Left lung (tissue), 4 donors: ENCODE measurements at regions not wholly inside any gene's neighbourhood (a gene's known extent, or its start where the extent isn't known, plus 50 kb on each side); places are given as distances from the start of the nearest gene placed in this dataset.
"Not testable (repeated sequence)": the region's sequence is repeated elsewhere in the genome, so short reads cannot be mapped to it uniquely, and the experiment has no call there.

Experiments used
- ATAC-seq: fragments of 200-7000 bp; cut with Tn5 transposase; one replicate; pipeline ENCODE4 v1.9.1; 2020; ENCODE audit warnings: moderate library complexity
- DNase-seq, 4 donors: peaks; one replicate each; pipeline ENCODE4 v3.0.0-alpha.2; 2013 to 2020
- H3K27ac ChIP-seq, 2 donors: fragments of 200-600 bp; sonication (generic) in 1 of 2; one replicate each; pipeline versions ENCODE4 v1.5.0 to v1.8.0; 2020 to 2021
- H3K27me3 ChIP-seq, 2 donors: fragments of 200-600 bp; sonication (generic) in 1 of 2; one replicate each; pipeline versions ENCODE4 v1.5.0 to v1.8.0; 2020 to 2021
- H3K36me3 ChIP-seq, 2 donors: fragments of 200-600 bp; sonication (generic) in 1 of 2; one replicate each; pipeline versions ENCODE4 v1.5.0 to v1.8.0; 2020 to 2021
- H3K4me1 ChIP-seq, 2 donors: fragments of 200-600 bp; one replicate each; pipeline ENCODE4 v1.8.0; 2021
- H3K4me3 ChIP-seq, 2 donors: fragments of 200-600 bp; sonication (generic) in 1 of 2; one replicate each; pipeline versions ENCODE4 v1.5.0 to v1.8.0; 2020 to 2021; ENCODE audit warnings: mild to moderate bottlenecking in 1 of 2
- H3K9me3 ChIP-seq, 2 donors: fragments of 200-600 bp; sonication (generic) in 1 of 2; one replicate each; pipeline versions ENCODE4 v1.5.0 to v1.8.0; 2020 to 2021
- CTCF ChIP-seq, 2 donors: fragments of 200-600 bp; sonication (generic) in 1 of 2; IDR thresholded peaks; one replicate each; pipeline versions ENCODE4 v1.5.0 to v1.8.0; 2021; ENCODE audit warnings: antibody characterized with exemption in 2 of 2
- intact Hi-C, 2 donors: fragments of 100-400 bp; cut with DNase I; formaldehyde crosslinking; loops; one replicate each; pipeline versions ENCODE4 v1.11.2 to v1.14.2; 2022
- donor health status: DM: no; HTN: yes; CAD: no.
- donor health status: DM: no; HTN: no; CAD: no.

- Histone ChIP-seq H3K36me3 (no peaks in the 10 kb centered on the region), H3K4me3 (no peak overlapping the region), H3K27ac (no peak overlapping the region), H3K9me3 (no peaks in the 10 kb centered on the region), H3K4me1 (peaks cover 0 to 12% of the 10 kb centered on the region in 2 donors), H3K27me3 (no peaks in the 10 kb centered on the region)
- TF ChIP-seq CTCF (IDR thresholded peaks at IDR 0.05) = no peak
- ATAC-seq = no peak
- intact Hi-C loops = no loop called here
- DNase-seq = no peak
Measured at GRCh38 chr2:8441986-8442385, 239.9 kb upstream of the ID2 start.

GRCh38 chr2:8442833-8443486 lies 238.9 kb upstream of the ID2 start:
- Histone ChIP-seq H3K27ac (no peak overlapping the region), H3K4me1 (peaks cover 0 to 11% of the 10 kb centered on the region in 2 donors), H3K27me3 (no peaks in the 10 kb centered on the region), H3K36me3 (no peaks in the 10 kb centered on the region), H3K9me3 (no peaks in the 10 kb centered on the region), H3K4me3 (no peak overlapping the region)
- no peak for DNase-seq
- no peak for ATAC-seq
- no peak for TF ChIP-seq CTCF (IDR thresholded peaks at IDR 0.05)
- intact Hi-C loops = no loop called here

- no peaks in the 10 kb centered on the region for H3K4me1 ChIP-seq
- no peaks in the 10 kb centered on the region for H3K9me3 ChIP-seq
- no peaks in the 10 kb centered on the region for H3K27me3 ChIP-seq
- no peak overlapping the region for H3K27ac ChIP-seq
- ATAC-seq (no peak), DNase-seq (no peak)
- no peaks in the 10 kb centered on the region for H3K36me3 ChIP-seq
- no peak for TF ChIP-seq CTCF (IDR thresholded peaks at IDR 0.05)
- intact Hi-C loops = no loop called here
- H3K4me3 ChIP-seq = no peak overlapping the region
Measured at GRCh38 chr2:8445580-8445979, 236.3 kb upstream of the ID2 start.

- ATAC-seq, H3K4me3 ChIP-seq, intact Hi-C loops, H3K27ac ChIP-seq, H3K9me3 ChIP-seq, H3K36me3 ChIP-seq, DNase-seq, H3K27me3 ChIP-seq, H3K4me1 ChIP-seq: not testable (repeated sequence)
Measured at GRCh38 chr2:8446751-8447150, 235.1 kb upstream of the ID2 start.

- Histone ChIP-seq H3K4me3 (no peak overlapping the region), H3K4me1 (no peaks in the 10 kb centered on the region), H3K36me3 (no peaks in the 10 kb centered on the region), H3K27me3 (no peaks in the 10 kb centered on the region), H3K9me3 (no peaks in the 10 kb centered on the region), H3K27ac (no peak overlapping the region)
- DNase-seq = no peak
- ATAC-seq = no peak
- no peak for TF ChIP-seq CTCF (IDR thresholded peaks at IDR 0.05)
- intact Hi-C loops = no loop called here
Measured at GRCh38 chr2:8447610-8448221, 234.1 kb upstream of the ID2 start.
